ENCODE measurements at regions not wholly inside any gene's neighbourhood (a gene's known extent, or its start where the extent isn't known, plus 50 kb on each side); places are given as distances from the start of the nearest gene placed in this dataset.
"Not testable (repeated sequence)": the region's sequence is repeated elsewhere in the genome, so short reads cannot be mapped to it uniquely, and the experiment has no call there.

- not testable (repeated sequence) for TF ChIP-seq CTCF (IDR thresholded peaks at IDR 0.05; ENCODE audit: insufficient read depth, low read depth, low read length); EZH2 (IDR thresholded peaks at IDR 0.05; ENCODE audit: insufficient read depth, low read length)
These were observed 208.0 kb upstream of the IRF2BP2 start for GRCh38 chr1:234818040-234818387.

Data from astrocyte (in vitro differentiated cells and primary cell).